GM19468 (cell line): ENCODE measurements at regions not wholly inside any gene's neighbourhood (a gene's known extent, or its start where the extent isn't known, plus 50 kb on each side); places are given as distances from the start of the nearest gene placed in this dataset.

ENCODE experiments used
- ATAC-seq: cut with Tn5 transposase; IDR thresholded peaks from one replicate; pipeline ENCODE4 v1.9.1; 2021; ENCODE audit warnings: mild to moderate bottlenecking, moderate library complexity, moderate number of reproducible peaks; ENCODE audit not compliant: unreplicated experiment; ENCODE audit errors: extremely low read depth

DNA sequence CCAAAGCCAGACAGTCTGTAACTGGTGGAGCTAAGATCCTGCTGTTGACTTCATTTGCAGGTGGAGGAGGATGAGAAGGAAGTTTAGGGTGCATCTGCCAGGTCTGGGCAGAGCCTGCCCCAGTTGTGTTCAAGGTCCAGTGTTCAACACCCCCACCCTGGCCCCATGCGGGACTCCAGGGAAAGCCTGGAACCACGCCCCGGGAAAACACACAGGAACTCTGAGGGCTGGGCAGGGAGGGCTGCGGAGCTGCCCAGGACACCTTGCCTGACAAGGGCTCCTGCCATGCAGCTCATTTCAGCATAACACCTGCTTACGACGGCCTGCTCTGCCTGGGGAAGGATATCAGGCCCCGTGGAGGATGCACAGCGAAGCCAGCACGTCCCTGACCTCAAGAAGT is 286.3 kb downstream of the XXYLT1 start:
- no peak for ATAC-seq

DNA sequence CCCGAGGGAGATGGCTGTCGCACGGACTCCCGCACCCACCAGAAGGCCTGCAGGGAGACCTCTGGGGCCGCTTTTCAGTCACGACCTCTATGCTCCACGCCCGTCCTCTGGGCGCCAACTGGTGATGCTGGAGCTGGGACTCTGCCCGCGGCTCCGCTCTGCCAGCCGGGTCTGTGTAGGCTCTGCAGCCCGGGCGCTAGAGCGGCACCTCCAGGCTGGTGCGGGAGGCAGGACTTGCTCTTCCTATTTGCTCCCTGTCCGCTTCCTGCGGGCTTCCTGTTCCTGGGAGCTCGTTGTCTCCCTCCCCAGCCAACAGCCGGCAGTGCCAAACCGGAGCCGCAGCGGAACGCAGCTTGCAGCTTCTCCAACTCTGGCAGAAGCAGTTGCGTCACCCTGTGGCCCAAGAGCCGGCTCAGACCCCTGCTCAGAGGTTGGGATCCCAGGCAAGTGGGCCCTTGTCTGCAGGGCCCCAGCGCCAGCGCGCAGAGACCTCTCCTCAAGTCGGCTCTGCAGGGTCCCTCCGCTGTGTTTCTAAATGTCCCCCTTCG is 285.9 kb downstream of the XXYLT1 start:
- ATAC-seq, result no peak

DNA sequence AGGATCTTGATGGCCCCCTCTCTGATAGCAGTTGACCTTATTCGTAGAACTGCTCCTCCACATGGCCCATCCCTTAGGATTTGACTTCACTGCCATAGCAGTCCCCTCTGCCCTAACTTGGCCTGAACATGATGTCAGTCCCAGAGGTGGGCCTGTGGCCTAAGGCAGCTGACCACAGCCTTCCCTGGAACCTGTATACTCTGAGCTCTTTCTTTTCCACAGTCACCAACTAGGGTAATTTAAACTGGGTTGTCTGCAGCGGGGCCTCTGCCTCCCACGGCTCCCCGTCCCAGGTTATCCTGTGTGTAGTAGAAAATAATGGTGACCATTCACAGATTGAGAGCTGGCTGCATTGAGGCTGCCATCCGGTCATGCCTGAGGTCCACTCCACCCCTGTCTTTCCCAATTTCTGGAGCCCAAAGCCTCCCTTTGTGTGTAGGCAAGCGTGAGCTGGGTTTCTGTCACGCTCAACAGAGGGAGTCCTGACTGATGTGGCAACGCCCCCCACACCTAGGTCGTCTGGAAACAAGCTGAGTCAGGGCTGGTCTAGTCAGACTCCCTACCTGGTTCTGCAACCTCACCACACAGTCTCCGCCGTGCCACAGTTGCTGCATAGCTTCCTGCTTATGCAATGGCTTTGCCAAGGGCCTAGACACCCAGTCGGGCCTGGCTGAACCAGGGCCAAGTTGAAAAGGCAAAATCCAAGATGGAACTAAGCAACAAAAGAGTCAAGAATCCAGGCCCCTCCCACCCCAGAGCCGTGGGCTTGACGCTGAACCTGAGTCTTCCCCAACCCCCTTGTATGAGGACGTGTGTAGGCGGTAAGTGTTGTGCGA is 284.5 kb downstream of the XXYLT1 start:
- ATAC-seq, result no peak

DNA sequence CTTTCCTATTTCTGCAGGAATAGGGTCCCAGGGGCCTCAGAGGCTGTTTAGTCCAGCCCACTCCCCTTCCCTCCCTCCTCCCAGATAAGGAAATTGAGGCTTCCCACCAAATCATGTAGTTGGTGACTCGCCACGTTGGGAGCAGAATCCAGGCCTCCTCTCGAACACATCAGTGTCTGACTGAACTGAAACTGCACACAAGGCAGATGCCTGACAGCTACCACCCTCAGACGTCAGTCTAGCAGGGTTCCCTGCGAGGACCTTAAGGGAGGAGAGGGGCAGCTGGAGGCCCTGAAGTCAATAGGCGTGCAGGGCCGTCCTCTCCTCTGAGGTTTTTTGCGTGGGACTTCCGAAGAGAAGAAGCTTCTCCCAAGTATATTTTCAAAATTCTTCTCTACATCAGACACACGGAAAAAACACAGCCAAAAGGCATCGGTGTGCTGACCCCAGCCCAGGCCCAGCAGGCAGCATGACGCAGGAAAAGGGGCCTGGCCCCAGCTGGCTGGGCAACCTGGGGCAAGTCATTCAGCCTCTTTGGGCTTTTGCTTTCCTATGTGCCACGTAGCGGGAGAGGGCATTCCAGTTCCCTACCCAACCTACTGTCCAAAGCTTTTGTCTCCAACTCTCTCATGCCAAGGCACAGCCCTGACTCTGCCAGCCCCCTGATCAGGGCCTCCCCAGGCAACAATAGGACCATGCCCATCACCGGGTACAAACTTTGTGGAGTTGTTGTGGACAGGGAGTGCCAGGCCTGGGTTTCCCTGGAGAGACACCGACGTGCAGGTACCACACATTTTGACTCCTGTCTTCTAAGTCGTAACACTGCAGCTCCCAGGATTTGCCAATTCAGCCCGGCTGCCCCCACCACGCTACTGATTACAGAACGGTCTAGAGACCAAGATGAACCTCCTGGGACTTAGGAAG is 283.1 kb downstream of the XXYLT1 start:
- ATAC-seq, result no peak

DNA sequence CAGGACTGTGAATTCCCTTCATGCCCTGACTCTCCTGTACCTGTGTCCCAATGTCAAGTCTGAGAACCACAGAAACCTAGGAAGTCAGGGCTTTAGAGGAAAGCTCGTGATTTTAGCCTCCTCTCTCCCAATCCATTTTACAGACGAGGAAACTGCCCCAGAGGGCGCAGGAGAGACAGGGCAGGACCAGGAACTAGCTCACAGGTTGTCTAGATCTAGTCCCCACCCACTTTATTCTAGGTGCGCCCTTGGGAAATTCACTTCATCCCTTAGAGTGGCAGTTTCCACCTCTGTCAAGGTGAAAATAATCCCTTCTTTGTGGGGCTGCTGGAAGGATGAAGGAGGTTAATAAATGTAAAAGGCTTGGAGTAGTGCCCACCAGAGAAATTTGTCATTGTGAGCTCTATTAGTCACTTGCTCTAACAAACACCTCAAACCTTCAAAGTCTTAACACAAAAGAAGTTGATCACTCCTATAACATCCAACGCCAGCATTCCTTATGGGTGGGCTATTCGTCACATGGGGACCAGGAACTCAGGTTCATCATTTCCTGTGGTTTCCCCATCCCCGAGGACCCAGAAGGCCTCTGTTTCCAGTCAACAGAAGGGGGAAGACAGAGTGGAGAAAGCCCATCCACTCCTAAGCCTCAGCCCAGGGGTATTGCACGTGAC is 282.3 kb downstream of the XXYLT1 start:
- ATAC-seq, result no peak

DNA sequence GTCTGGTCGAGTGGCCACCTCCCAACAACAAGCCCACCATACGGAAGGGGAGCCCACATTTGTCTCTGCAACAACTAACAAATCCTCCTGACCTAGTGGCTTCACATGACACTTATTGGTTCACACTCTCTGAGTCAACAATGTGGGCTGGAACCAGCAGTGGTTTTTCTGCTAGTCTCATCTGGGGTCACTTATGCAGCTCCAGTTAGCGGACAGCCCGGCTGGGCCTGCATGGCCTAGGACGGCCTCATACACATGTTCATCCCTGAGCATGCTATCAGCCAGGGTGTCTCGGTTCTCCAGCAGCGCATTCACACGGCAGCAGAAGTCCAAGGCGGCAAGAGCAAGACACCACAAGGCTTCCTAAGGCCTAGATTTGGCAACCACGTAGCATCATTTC is 281.7 kb downstream of the XXYLT1 start:
- ATAC-seq, result no peak

DNA sequence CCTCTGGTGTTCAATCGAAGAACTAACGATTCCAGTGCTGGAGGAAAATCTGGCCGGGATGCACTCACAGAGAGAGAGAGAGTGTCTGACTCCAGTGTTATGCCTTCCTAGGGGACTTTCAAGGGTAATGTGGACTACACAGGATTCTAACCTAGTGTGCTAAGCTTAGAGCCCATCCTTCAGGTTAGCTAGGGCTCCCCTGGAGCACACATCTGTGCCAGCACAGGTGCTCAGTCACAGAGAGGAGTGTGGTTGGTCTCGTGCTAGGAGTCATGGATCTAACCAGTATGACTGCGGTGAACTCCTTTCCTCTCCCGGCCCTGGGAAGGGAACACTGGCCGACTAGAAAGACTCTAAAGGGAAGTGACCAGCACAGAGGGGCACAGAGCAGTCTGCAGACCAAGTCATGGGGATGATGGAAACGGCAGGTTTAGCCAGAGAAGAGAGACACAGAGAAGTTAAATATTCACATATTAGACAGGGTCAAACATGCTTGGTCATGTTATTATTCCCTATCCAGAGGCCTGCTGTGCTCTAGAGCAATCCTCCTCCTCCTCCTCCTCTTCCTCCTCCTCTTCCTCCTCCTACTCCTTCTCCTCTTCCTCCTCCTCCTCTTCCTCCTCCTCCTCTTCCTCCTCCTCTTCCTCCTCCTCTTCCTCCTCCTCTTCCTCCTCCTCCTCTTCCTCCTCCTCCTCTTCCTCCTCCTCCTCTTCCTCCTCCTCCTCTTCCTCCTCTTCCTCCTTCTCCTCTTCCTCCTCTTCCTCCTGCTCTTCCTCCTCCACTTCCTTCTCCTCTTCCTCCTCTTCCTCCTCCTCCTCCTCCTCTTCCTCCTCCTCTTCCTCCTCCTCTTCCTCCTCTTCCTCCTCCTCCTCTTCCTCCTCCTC is 280.3 kb downstream of the XXYLT1 start:
- no peak for ATAC-seq

DNA sequence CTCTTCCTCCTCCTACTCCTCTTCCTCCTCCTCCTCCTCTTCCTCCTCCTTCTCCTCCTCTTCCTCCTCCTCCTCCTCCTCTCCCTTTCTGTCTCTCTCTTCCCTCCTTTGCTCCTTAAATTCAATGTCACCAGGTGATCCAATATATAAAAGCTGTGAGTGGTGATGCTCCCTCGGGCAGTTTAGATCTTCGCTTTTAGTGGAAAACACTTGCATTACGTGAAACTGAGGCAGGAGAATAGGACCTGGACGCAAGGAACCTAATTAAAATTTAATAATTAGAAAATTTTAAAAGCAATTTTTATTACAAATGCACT is 279.7 kb downstream of the XXYLT1 start:
- no peak for ATAC-seq

DNA sequence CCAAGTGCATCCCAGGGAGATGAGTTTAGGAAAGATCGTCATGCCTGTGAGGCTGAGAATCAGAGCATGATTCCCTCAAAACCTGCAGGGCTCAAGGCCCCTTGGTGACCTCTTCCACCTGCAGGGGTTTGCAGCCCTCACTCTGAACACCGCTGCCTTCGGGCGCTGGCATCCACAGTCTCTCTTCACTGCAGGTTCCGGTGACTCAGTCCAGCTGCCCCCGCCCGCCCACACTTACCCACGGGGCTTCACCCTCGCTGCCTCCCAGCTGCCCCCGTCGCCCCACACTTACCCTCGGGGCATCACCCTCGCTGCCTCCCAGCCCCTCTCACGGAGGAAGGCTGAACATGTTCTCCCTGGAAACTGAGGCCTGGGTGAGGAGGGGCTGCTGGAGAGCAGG is 277.1 kb downstream of the XXYLT1 start:
- no peak for ATAC-seq

DNA sequence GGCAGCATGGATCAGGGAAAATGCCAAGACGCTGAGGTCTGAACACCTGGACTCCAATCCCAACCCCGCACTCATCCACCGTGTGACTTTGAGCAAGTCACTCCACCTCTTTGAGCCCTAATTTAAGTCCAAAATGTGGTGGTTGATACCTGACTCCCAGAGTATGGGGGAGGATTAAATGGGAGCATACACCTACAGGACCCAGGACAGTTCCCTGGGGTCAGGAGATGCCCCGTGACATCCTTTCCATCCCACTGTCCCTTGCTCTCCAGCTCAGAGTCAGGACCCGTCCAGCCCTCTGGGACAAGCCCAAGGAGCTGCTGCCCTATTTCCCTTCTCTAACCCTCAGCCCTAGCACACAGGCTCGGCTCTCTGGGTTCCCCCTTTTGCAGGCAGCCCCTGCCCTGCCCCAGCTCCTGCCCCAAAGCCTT is 276.4 kb downstream of the XXYLT1 start:
- no peak for ATAC-seq

DNA sequence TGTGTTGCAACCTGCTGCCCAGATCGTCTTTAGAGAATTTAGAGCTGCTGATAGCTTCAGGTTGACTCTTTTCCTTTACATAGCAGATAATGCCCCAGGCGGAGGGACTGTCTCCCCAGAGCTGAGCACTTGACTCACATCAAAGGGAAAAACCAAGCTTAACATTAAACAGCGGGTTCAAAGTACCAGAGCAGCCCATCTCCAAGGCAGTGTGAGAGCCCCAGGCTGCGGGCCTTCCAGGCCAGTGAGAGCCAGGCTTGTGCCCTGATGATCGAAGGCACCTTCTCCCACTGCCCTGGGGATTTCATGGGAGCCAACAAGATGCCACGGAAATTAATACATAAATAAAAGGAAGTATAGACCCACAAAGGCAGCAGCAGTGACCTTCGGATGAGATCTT is 275.6 kb downstream of the XXYLT1 start:
- no peak for ATAC-seq

DNA sequence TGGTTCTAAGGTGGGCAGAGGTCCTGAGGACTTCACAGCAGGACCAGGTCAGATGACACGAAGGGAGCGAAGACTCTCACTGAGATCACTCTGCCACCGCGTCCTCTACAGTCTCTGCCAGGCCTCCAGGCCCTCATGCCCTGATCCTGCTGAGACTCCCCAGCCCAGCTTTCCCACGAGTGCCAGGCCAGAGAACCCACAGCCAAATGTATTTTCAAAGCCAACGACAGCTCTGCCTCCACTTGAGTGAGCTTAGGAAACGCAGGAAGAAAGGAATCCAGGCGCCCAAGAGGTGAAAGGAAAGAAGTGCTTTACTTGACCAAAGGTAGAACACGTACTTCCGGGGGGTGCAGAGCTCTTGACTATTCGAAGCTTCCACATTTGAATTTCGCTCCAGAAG is 275.0 kb downstream of the XXYLT1 start:
- ATAC-seq, result no peak

DNA sequence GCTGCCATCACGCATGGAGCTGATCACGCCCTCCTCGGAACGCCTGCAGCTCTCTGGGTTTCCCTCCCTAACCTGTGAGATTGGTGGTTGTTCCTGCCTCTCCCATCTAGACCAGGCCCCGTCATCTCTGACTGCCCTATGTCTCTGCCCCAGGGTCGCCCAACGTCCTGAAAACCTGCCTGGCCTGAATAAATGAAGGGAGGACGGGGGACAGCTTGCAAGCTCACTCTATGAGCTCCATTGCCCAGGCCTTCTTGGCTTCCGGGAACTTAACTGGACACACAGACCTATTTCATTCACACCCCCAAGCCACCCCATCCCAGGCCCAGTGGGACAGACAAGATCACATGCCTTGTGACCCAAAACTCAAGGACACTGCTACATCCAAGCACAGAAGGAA is 274.2 kb downstream of the XXYLT1 start:
- no peak for ATAC-seq

DNA sequence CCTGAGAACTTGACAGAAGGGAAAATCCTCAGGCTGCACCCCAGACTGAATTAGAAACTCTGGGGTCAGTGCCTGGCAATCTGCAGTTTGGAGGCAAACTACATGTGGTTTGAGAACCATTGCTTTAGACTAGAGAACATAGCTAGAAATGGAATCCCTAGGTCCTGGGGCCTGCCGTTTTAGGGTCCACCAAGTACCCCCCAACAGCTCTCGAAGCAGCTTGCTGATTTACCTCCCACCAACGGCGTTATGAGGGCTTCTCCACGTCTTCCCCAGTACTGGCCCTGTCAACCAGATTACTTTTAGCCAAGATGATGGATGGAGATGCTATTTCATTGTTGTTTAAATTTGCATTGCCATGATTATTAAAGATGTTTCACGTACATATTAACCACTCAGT is 272.5 kb downstream of the XXYLT1 start:
- ATAC-seq, result no peak

DNA sequence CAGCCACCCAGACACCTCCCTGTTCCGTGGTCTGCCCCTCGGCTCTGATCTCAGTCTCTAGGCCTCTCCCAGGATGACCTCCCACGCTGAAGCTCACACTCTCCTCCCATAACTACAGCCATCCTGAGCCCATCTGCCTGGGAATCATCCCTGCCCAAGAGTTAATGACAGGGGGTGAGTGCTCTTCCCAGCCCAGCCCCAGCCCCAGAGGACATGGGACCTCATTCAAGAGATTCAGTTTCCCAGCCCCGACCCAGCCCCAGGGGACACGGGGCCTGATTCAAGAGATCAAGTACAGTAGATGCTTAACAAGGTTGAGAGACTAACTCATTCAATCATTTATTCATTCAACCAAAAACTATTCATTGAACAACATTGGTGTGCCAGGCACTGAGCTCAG is 272.0 kb downstream of the XXYLT1 start:
- ATAC-seq, result no peak

DNA sequence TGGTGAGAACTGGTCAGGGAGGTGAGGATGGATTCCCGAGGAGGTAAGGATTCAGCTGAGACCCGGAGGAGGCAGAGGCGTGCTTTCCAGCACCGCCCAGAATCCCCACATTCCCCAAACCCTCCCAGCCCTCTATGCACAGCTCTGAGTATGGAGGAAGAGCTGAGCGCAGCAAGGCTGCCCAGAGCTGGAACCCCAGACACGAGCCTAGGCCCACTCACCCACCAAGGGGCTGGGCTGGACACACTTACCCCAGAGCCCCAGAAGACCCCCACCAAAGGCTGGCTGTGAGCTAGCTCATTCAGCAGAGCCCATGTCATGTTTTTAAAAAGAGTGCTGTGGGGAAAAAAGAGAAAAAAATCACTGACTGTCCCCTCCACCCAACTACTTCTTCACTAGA is 271.5 kb downstream of the XXYLT1 start:
- no peak for ATAC-seq

DNA sequence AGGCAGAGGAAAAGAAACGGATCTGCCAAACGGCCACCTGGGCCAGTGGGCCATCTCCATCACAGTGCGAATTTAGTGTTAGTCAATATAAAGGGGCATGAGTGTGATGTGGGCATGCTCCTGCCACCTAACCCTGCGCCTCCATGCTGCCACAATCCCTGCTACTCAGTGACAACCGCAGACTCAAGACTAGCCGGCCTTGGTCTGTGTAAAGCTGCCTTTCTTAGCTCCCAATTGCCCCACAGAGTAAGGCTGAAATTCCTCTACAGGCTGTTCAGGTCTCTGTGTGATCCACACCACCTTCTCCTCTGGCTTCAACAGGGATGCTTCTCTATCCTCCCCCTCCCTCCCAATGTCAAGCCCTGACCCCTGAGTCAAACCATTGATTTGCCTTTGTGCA is 269.7 kb downstream of the XXYLT1 start:
- ATAC-seq, result no peak

DNA sequence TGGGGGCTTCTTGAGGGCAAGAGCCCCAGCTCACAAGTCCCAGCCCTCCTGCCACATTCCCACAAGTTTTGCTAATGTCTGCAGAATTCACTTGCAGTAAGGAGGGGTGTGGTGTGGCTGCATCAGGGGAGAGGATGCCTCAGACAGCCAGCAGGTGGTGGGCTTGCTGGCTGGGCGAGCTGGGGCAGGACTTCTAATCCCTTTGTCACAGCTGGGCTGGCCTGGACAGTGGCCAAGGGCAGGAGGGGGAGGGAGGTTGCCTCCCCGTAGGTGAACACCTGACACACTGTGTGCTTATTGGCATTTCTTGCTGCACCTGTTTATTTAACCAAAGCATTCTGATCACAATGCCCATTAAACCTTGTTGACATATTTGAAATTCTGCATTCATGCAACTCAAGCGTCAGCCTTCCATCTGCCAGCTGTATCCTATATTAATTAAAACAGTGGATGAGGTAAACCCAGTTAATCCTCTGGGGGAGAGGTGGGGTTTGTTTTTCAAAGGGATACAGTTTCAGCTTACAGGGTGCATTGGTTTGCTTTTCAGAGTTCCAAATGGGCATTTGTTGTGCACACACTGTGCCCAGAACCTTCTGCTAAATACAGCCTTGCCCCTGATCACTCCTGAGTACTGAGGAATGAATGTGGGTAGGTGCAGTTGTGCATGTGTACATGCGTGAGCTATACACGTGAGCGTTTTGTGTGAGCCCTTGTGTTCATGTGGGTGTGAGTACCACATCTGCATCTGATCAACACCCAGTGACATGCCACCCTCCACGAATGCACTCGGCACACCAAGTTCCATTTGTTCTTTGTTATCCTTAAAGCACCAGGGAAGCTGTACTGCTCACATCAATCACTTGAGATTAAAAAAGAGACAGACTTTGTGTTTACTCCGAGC is 268.7 kb downstream of the XXYLT1 start:
- no peak for ATAC-seq
